SKM-1 treated with dmso at 0.1 percent for 144 hours (cell line): ENCODE measurements at regions not wholly inside any gene's neighbourhood (a gene's known extent, or its start where the extent isn't known, plus 50 kb on each side); places are given as distances from the start of the nearest gene placed in this dataset.
"Not testable (repeated sequence)": the region's sequence is repeated elsewhere in the genome, so short reads cannot be mapped to it uniquely, and the experiment has no call there.

Experiments
- DNase-seq: peaks from one replicate; lab custom pipeline; 2025; ENCODE audit not compliant: unreplicated experiment; lab: John Stamatoyannopoulos, UW

GRCh38 chr13:76297331-76297730, 588.9 kb downstream of the KCTD12 start:
- no peak for DNase-seq

- no peak for DNase-seq
These were observed 589.5 kb downstream of the KCTD12 start for GRCh38 chr13:76296751-76297150.

- not testable (repeated sequence) for DNase-seq
These were observed 591.2 kb downstream of the KCTD12 start for GRCh38 chr13:76295020-76295419.

GRCh38 chr13:76293751-76294150, 592.5 kb downstream of the KCTD12 start:
- no peak for DNase-seq

- no peak for DNase-seq
These were observed 592.9 kb downstream of the KCTD12 start for GRCh38 chr13:76293346-76293745.

GRCh38 chr13:76292726-76293125, 593.5 kb downstream of the KCTD12 start:
- DNase-seq = no peak

GRCh38 chr13:76292031-76292430, 594.2 kb downstream of the KCTD12 start:
- DNase-seq = no peak

GRCh38 chr13:76289558-76289957, 596.6 kb downstream of the KCTD12 start:
- no peak for DNase-seq

- DNase-seq = no peak
These were observed 600.0 kb downstream of the KCTD12 start for GRCh38 chr13:76286178-76286577.

- DNase-seq = no peak
These were observed 600.7 kb downstream of the KCTD12 start for GRCh38 chr13:76285463-76285862.

- not testable (repeated sequence) for DNase-seq
These were observed 606.4 kb downstream of the KCTD12 start for GRCh38 chr13:76279766-76280165.

GRCh38 chr13:76271728-76272232, 614.4 kb downstream of the KCTD12 start:
- no peak for DNase-seq

- not testable (repeated sequence) for DNase-seq
These were observed 617.9 kb downstream of the KCTD12 start for GRCh38 chr13:76268307-76268706.

- DNase-seq = no peak
These were observed 619.0 kb downstream of the KCTD12 start for GRCh38 chr13:76267216-76267615.

GRCh38 chr13:76266561-76266960, 619.6 kb downstream of the KCTD12 start:
- no peak for DNase-seq

GRCh38 chr13:76250211-76250610, 614.1 kb downstream of the LMO7 start:
- DNase-seq = no peak

- no peak for DNase-seq
These were observed 609.8 kb downstream of the LMO7 start for GRCh38 chr13:76245920-76246319.

- no peak for DNase-seq
These were observed 609.1 kb downstream of the LMO7 start for GRCh38 chr13:76245211-76245610.

GRCh38 chr13:76243120-76243519, 607.0 kb downstream of the LMO7 start:
- DNase-seq = not testable (repeated sequence)

GRCh38 chr13:76239031-76239680, 603.0 kb downstream of the LMO7 start:
- DNase-seq = no peak

- DNase-seq = no peak
These were observed 595.5 kb downstream of the LMO7 start for GRCh38 chr13:76231522-76232167.

GRCh38 chr13:76229281-76229680, 593.2 kb downstream of the LMO7 start:
- DNase-seq = no peak

- no peak for DNase-seq
These were observed 590.8 kb downstream of the LMO7 start for GRCh38 chr13:76226941-76227340.
